Peyer's patch (tissue), 4 donors: ENCODE measurements at regions not wholly inside any gene's neighbourhood (a gene's known extent, or its start where the extent isn't known, plus 50 kb on each side); places are given as distances from the start of the nearest gene placed in this dataset.

Experiments used
- CTCF ChIP-seq, 6 experiments: fragments of 450-650 bp in 4 of 6; fragments of 200-600 bp in 2 of 6; sonication (generic) in 1 of 6; IDR thresholded peaks; one replicate each; pipeline ENCODE4 v1.5.1; 2017 to 2019; ENCODE audit warnings: antibody characterized with exemption in 6 of 6, mild to moderate bottlenecking in 3 of 6, moderate library complexity in 1 of 6
- POLR2A ChIP-seq, 2 donors: fragments of 450-650 bp; IDR thresholded peaks; one replicate each; pipeline ENCODE4 v1.5.1; 2017; ENCODE audit warnings: antibody characterized with exemption in 2 of 2, mild to moderate bottlenecking in 2 of 2, moderate library complexity in 2 of 2

- TF ChIP-seq POLR2A (IDR thresholded peaks at IDR 0.05) (no peak), CTCF (IDR thresholded peaks at IDR 0.05) (no peak)
Measured at GRCh38 chr3:170711786-170712185, 125.9 kb upstream of the SLC7A14 start.
